NT2/D1 (cell line): ENCODE measurements at regions not wholly inside any gene's neighbourhood (a gene's known extent, or its start where the extent isn't known, plus 50 kb on each side); places are given as distances from the start of the nearest gene placed in this dataset.

Experiments
- SUZ12 ChIP-seq: IDR thresholded peaks from 2 replicates; pipeline ENCODE4 v1.6.1; 2011; ENCODE audit not compliant: insufficient read length, insufficient read depth; ENCODE audit errors: extremely low read depth
- YY1 ChIP-seq: IDR thresholded peaks from 2 replicates; pipeline ENCODE4 v1.6.1; 2011; ENCODE audit not compliant: insufficient read length, insufficient read depth

GRCh38 chr3:189548053-189548452 lies 83.1 kb upstream of the TP63 start:
- TF ChIP-seq YY1 (no peak), SUZ12 (no peak)
